Neural crest cell (in vitro differentiated cells): ENCODE measurements at regions not wholly inside any gene's neighbourhood (a gene's known extent, or its start where the extent isn't known, plus 50 kb on each side); places are given as distances from the start of the nearest gene placed in this dataset.

ENCODE experiments used
- DNase-seq: peaks from one replicate; pipeline ENCODE4 v3.0.0; 2021; ENCODE audit warnings: low read depth, mixed read lengths, low spot score
- H3K27ac Mint-ChIP-seq: one replicate; pipeline ENCODE4 v1.8.0; 2021; ENCODE audit warnings: mild to moderate bottlenecking, mixed read lengths; ENCODE audit not compliant: unreplicated experiment
- H3K27me3 Mint-ChIP-seq: 2 replicates; pipeline ENCODE4 v1.8.0; 2021; ENCODE audit warnings: low read depth, mild to moderate bottlenecking, mixed read lengths
- H3K36me3 Mint-ChIP-seq: 2 replicates; pipeline ENCODE4 v1.8.0; 2021; ENCODE audit warnings: low read depth, mild to moderate bottlenecking, mixed read lengths
- H3K4me1 Mint-ChIP-seq: 2 replicates; pipeline ENCODE4 v1.8.0; 2021; ENCODE audit warnings: mixed read lengths
- H3K4me3 Mint-ChIP-seq: one replicate; pipeline ENCODE4 v1.8.0; 2021; ENCODE audit warnings: mild to moderate bottlenecking, mixed read lengths
- H3K9me3 Mint-ChIP-seq: 2 replicates; pipeline ENCODE4 v1.8.0; 2021; ENCODE audit warnings: mixed read lengths
- CTCF ChIP-seq: fragments of 200-600 bp; sonication (generic); conservative IDR thresholded peaks from 2 replicates; pipeline ENCODE4 v1.5.0; 2021; ENCODE audit warnings: antibody characterized with exemption, mild to moderate bottlenecking

GRCh38 chr3:118495206-118495605 is 539.4 kb downstream of the IGSF11 start:
- DNase-seq: no peak
- Mint-ChIP-seq H3K4me1 (peaks cover 10% of the 10 kb centered on the region), H3K27ac (no peak overlapping the region), H3K27me3 (no peaks in the 10 kb centered on the region), H3K4me3 (no peak overlapping the region), H3K36me3 (no peaks in the 10 kb centered on the region), H3K9me3 (no peaks in the 10 kb centered on the region)
- peak; percentile 34 for TF ChIP-seq CTCF

- Mint-ChIP-seq H3K4me3 (no peak overlapping the region), H3K27ac (no peak overlapping the region), H3K36me3 (no peaks in the 10 kb centered on the region), H3K4me1 (peaks cover 10% of the 10 kb centered on the region), H3K9me3 (no peaks in the 10 kb centered on the region), H3K27me3 (no peaks in the 10 kb centered on the region)
- TF ChIP-seq CTCF: no peak
- no peak for DNase-seq
Observed at GRCh38 chr3:118497274-118497673, 537.4 kb downstream of the IGSF11 start.

GRCh38 chr3:118501152-118501551 is 533.5 kb downstream of the IGSF11 start:
- H3K9me3 Mint-ChIP-seq: no peaks in the 10 kb centered on the region
- no peak overlapping the region for H3K4me3 Mint-ChIP-seq
- no peaks in the 10 kb centered on the region for H3K27me3 Mint-ChIP-seq
- no peak for TF ChIP-seq CTCF
- peaks cover 16% of the 10 kb centered on the region for H3K4me1 Mint-ChIP-seq
- no peaks in the 10 kb centered on the region for H3K36me3 Mint-ChIP-seq
- H3K27ac Mint-ChIP-seq: no peak overlapping the region
- peak; percentile 16 for DNase-seq

- Mint-ChIP-seq H3K36me3 (no peaks in the 10 kb centered on the region), H3K27me3 (no peaks in the 10 kb centered on the region), H3K4me1 (peaks cover 6% of the 10 kb centered on the region), H3K4me3 (no peak overlapping the region), H3K9me3 (no peaks in the 10 kb centered on the region), H3K27ac (no peak overlapping the region)
- no peak for DNase-seq
- TF ChIP-seq CTCF: no peak
Observed at GRCh38 chr3:118504906-118505305, 529.7 kb downstream of the IGSF11 start.

GRCh38 chr3:118505784-118506183 is 528.9 kb downstream of the IGSF11 start:
- peaks cover 10% of the 10 kb centered on the region for H3K4me1 Mint-ChIP-seq
- no peaks in the 10 kb centered on the region for H3K36me3 Mint-ChIP-seq
- no peak for TF ChIP-seq CTCF

GRCh38 chr3:118511402-118511801 is 523.2 kb downstream of the IGSF11 start:
- peaks cover 4% of the 10 kb centered on the region for H3K4me1 Mint-ChIP-seq
- no peak for TF ChIP-seq CTCF
- no peak overlapping the region for H3K27ac Mint-ChIP-seq
- no peaks in the 10 kb centered on the region for H3K9me3 Mint-ChIP-seq
- H3K36me3 Mint-ChIP-seq: no peaks in the 10 kb centered on the region
- no peaks in the 10 kb centered on the region for H3K27me3 Mint-ChIP-seq
- DNase-seq: no peak
- no peak overlapping the region for H3K4me3 Mint-ChIP-seq

More at GRCh38 chr3:118505784-118506183, 528.9 kb downstream of the IGSF11 start:
- DNase-seq: no peak
- H3K4me3 Mint-ChIP-seq: no peak overlapping the region
- no peak overlapping the region for H3K27ac Mint-ChIP-seq
- no peaks in the 10 kb centered on the region for H3K9me3 Mint-ChIP-seq
- H3K27me3 Mint-ChIP-seq: no peaks in the 10 kb centered on the region
